GM12891 (cell line): ENCODE measurements at regions not wholly inside any gene's neighbourhood (a gene's known extent, or its start where the extent isn't known, plus 50 kb on each side); places are given as distances from the start of the nearest gene placed in this dataset.

Source experiments
- DNase-seq: peaks from one replicate; pipeline ENCODE4 v3.0.0; 2011; ENCODE audit warnings: low spot score; ENCODE audit not compliant: insufficient read length
- FAIRE-seq: peaks from 2 replicates; lab custom pipeline; 2011; peaks lifted over from hg19 to GRCh38; lab: Jason Lieb, UNC
- PAX5 ChIP-seq: IDR thresholded peaks from 2 replicates; pipeline ENCODE4 v1.6.1; 2011; ENCODE audit warnings: low read length, moderate library complexity, mild to moderate bottlenecking; ENCODE audit not compliant: insufficient read depth, severe bottlenecking
- POLR2A ChIP-seq: IDR thresholded peaks from 2 replicates; pipeline ENCODE4 v1.6.1; 2011; ENCODE audit warnings: low read depth, low read length, control low read depth
- POLR2AphosphoS5 ChIP-seq: IDR thresholded peaks from 2 replicates; pipeline ENCODE4 v1.6.1; 2011; ENCODE audit warnings: low read depth, low read length, control low read depth
- POU2F2 ChIP-seq: IDR thresholded peaks from 2 replicates; pipeline ENCODE4 v1.6.1; 2011; ENCODE audit warnings: low read depth, mild to moderate bottlenecking, control low read depth, low read length, moderate library complexity
- SPI1 ChIP-seq: IDR thresholded peaks from 2 replicates; pipeline ENCODE4 v1.6.1; 2011; ENCODE audit warnings: low read depth, low read length, control low read depth
- TAF1 ChIP-seq: IDR thresholded peaks from 2 replicates; pipeline ENCODE4 v1.6.1; 2011; ENCODE audit warnings: low read depth, low read length, control low read depth

GRCh38 chr2:136051725-136052048 is 66.3 kb upstream of the DARS1 start:
- TF ChIP-seq SPI1 (peak; percentile 36; the same call in 1 of the 2 replicates), PAX5 (no peak), POLR2AphosphoS5 (no peak), POLR2A (no peak)
- DNase-seq, result no peak
- no peak for FAIRE-seq

- FAIRE-seq, result peak; percentile 76
- DNase-seq, result no peak
- TF ChIP-seq POLR2AphosphoS5 (no peak), SPI1 (no peak), TAF1 (no peak), PAX5 (no peak), POLR2A (no peak), POU2F2 (no peak; the same call in 1 of the 2 replicates)
Observed at GRCh38 chr2:136051001-136051724, 65.7 kb upstream of the DARS1 start.

GRCh38 chr2:136049991-136050920 is 64.8 kb upstream of the DARS1 start:
- DNase-seq (no peak), FAIRE-seq (peak; percentile 51)
- TF ChIP-seq POLR2A, result no peak
- no peak for TF ChIP-seq SPI1
- TF ChIP-seq TAF1, result no peak
- no peak for TF ChIP-seq POU2F2
- TF ChIP-seq POLR2AphosphoS5, result no peak

GRCh38 chr2:136049011-136049742 is 63.8 kb upstream of the DARS1 start:
- TF ChIP-seq POU2F2, result no peak
- peak; percentile 33; the same call in 1 of the 2 replicates for TF ChIP-seq SPI1
- FAIRE-seq (peak; percentile 75), DNase-seq (no peak)

GRCh38 chr2:136045835-136046570 is 60.6 kb upstream of the DARS1 start:
- FAIRE-seq, result no peak
- DNase-seq, result no peak
- no peak for TF ChIP-seq TAF1
- TF ChIP-seq PAX5, result no peak
- no peak for TF ChIP-seq POLR2A
- TF ChIP-seq POU2F2, result no peak
- no peak for TF ChIP-seq POLR2AphosphoS5
- TF ChIP-seq SPI1, result no peak

GRCh38 chr2:136045344-136045743 is 59.9 kb upstream of the DARS1 start:
- FAIRE-seq (peak; percentile 50), DNase-seq (no peak)
- TF ChIP-seq TAF1 (no peak), POLR2AphosphoS5 (no peak), SPI1 (no peak), POU2F2 (no peak), POLR2A (no peak), PAX5 (no peak)
